Activated naive CD4-positive, alpha-beta T cell treated with anti-CD3 and anti-CD28 coated beads, Interleukin-2, amount 50 U/mL, for 24 hours (primary cell): ENCODE measurements at regions not wholly inside any gene's neighbourhood (a gene's known extent, or its start where the extent isn't known, plus 50 kb on each side); places are given as distances from the start of the nearest gene placed in this dataset.
A peak's percentile ranks its signal among the peaks of the same experiment; 100 is the strongest.

ENCODE experiments used
- H3K27ac Mint-ChIP-seq: one replicate; pipeline ENCODE4 v1.8.0; 2021; ENCODE audit warnings: mild to moderate bottlenecking, mixed read lengths
- H3K27me3 Mint-ChIP-seq: one replicate; pipeline ENCODE4 v1.8.0; 2021; ENCODE audit warnings: mixed read lengths
- H3K36me3 Mint-ChIP-seq: one replicate; pipeline ENCODE4 v1.8.0; 2021; ENCODE audit warnings: mixed read lengths
- H3K4me1 Mint-ChIP-seq: one replicate; pipeline ENCODE4 v1.8.0; 2021; ENCODE audit warnings: mixed read lengths
- H3K4me3 Mint-ChIP-seq: one replicate; pipeline ENCODE4 v1.8.0; 2021; ENCODE audit warnings: mild to moderate bottlenecking, mixed read lengths
- H3K9me3 Mint-ChIP-seq: one replicate; pipeline ENCODE4 v1.8.0; 2021; ENCODE audit warnings: mixed read lengths

GRCh38 chr9:109941771-109942170 lies 161.8 kb downstream of the PALM2AKAP2 start:
- Mint-ChIP-seq H3K4me1 (peaks cover 15% of the 10 kb centered on the region), H3K9me3 (no peaks in the 10 kb centered on the region), H3K27ac (no peak overlapping the region), H3K36me3 (no peaks in the 10 kb centered on the region), H3K27me3 (no peaks in the 10 kb centered on the region), H3K4me3 (no peak overlapping the region)

GRCh38 chr9:109945573-109945972 lies 165.6 kb downstream of the PALM2AKAP2 start:
- Mint-ChIP-seq H3K4me3 (no peak overlapping the region), H3K36me3 (no peaks in the 10 kb centered on the region), H3K9me3 (no peaks in the 10 kb centered on the region), H3K27ac (no peak overlapping the region), H3K4me1 (peaks cover 4% of the 10 kb centered on the region), H3K27me3 (no peaks in the 10 kb centered on the region)

- Mint-ChIP-seq H3K27me3 (no peaks in the 10 kb centered on the region), H3K27ac (no peak overlapping the region), H3K4me3 (no peak overlapping the region), H3K9me3 (no peaks in the 10 kb centered on the region), H3K36me3 (no peaks in the 10 kb centered on the region), H3K4me1 (peaks cover 22% of the 10 kb centered on the region)
These were observed 168.5 kb downstream of the PALM2AKAP2 start for GRCh38 chr9:109948453-109948852.

DNA sequence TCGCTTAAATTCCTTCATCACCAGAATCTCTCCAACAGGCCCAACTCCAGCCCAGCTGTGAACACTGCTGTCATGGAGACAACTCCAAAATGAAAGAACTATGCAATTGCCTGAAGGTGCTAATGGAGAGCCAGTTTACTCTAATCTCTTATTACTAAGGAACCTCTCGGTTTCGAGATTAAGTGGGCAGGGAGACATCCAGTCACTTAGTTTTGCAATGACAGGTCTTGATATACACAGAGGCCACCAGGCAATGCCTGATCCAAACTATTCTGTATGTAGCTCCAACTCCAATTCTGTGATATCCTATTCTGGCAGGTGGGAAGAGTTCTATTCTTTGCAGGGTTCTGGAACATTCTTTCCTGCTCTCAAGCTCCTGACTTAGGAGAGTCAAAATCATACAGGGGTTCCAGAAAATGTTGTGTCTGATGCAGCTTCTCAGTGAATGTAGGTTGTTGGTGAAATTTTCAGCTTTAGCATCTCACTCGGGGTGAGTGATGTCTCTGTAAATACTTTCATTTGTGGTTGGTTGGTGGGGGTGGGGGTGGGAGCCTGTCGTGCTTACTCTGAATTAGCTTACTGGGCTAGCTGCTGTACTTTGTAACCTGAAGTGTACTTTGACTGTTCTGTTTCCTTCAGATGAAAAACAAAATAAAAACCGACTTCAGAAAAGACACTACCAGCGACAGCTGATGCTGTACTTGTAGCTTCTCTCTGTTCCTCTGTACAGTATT lies 170.9 kb downstream of the PALM2AKAP2 start:
- peak overlapping the region; percentile 1 for H3K4me3 Mint-ChIP-seq
- no peak overlapping the region for H3K27ac Mint-ChIP-seq
- peaks cover 22% of the 10 kb centered on the region for H3K4me1 Mint-ChIP-seq
- no peaks in the 10 kb centered on the region for H3K27me3 Mint-ChIP-seq
- H3K36me3 Mint-ChIP-seq = no peaks in the 10 kb centered on the region
- no peaks in the 10 kb centered on the region for H3K9me3 Mint-ChIP-seq

DNA sequence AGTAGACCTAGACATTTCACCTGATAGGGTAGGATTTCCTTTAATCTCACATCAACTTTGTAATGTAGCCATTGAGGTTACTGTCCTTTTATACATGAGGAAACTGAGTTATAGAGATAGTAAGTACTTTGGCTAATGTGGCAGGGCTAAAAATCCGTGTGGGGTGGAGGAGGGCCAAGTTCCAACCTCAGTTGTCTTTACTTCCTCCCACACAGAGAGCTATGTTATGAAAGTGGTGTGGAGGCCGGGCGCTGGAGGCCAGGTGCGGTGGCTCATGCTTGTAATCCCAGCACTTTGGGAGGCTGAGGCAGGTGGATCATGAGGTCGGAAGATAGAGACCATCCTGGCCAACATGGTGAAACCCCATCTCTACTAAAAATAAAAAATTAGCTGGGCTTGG lies 173.3 kb downstream of the PALM2AKAP2 start:
- Mint-ChIP-seq H3K36me3 (no peaks in the 10 kb centered on the region), H3K4me3 (no peak overlapping the region), H3K9me3 (no peaks in the 10 kb centered on the region), H3K4me1 (peaks cover 26% of the 10 kb centered on the region), H3K27me3 (no peaks in the 10 kb centered on the region), H3K27ac (no peak overlapping the region)

- Mint-ChIP-seq H3K4me1 (peaks cover 26% of the 10 kb centered on the region), H3K27ac (no peak overlapping the region), H3K36me3 (no peaks in the 10 kb centered on the region), H3K27me3 (no peaks in the 10 kb centered on the region), H3K9me3 (no peaks in the 10 kb centered on the region), H3K4me3 (no peak overlapping the region)
These were observed 174.0 kb downstream of the PALM2AKAP2 start for GRCh38 chr9:109953813-109954497.

- Mint-ChIP-seq H3K27me3 (no peaks in the 10 kb centered on the region), H3K9me3 (no peaks in the 10 kb centered on the region), H3K36me3 (no peaks in the 10 kb centered on the region), H3K4me3 (no peak overlapping the region), H3K27ac (no peak overlapping the region), H3K4me1 (peaks cover 19% of the 10 kb centered on the region)
These were observed 176.9 kb downstream of the PALM2AKAP2 start for GRCh38 chr9:109956717-109957440.

DNA sequence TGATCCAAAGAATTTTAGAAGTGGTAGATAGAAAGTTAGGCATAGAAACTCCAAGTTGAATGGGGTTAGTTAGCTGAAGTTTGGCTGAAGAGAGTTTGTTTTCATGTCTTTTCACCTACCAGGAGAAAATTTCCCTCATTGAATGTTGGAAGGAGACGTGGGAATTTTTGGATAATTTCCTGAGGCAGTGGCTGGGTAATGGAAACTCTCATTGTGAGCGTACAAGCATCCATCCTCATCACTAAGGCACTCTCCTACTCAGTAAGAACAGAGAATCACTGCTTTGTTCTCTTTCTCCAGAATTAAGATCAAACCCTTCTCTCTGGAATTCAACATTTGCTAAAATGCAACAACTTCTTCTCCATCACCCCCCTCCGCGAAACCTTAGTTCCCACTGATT lies 179.7 kb downstream of the PALM2AKAP2 start:
- Mint-ChIP-seq H3K4me3 (no peak overlapping the region), H3K27me3 (no peaks in the 10 kb centered on the region), H3K27ac (no peak overlapping the region), H3K36me3 (no peaks in the 10 kb centered on the region), H3K9me3 (no peaks in the 10 kb centered on the region), H3K4me1 (peaks cover 30% of the 10 kb centered on the region)

- Mint-ChIP-seq H3K4me3 (no peak overlapping the region), H3K27me3 (no peaks in the 10 kb centered on the region), H3K36me3 (no peaks in the 10 kb centered on the region), H3K27ac (no peak overlapping the region), H3K4me1 (peaks cover 45% of the 10 kb centered on the region), H3K9me3 (no peaks in the 10 kb centered on the region)
These were observed 181.6 kb downstream of the PALM2AKAP2 start for GRCh38 chr9:109961626-109962025.

DNA sequence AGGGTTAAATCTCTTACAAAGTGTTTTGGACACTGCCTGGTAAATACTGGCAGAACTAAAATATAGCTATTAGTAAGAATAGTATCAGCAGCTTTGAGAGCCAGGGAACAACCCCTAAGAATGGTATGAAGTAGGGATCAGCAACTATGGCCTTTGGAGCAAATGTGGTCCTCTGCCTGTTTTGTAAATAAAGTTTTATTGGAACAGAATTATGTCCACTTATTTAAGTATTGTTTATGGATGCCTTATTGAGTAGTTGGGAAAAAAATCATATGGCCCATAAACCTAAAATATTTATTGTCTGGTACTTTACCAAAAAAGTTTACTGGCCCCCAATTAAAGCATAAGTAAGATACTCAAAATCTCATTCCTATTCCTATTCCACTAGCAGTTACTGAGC lies 182.2 kb downstream of the PALM2AKAP2 start:
- Mint-ChIP-seq H3K9me3 (no peaks in the 10 kb centered on the region), H3K4me3 (no peak overlapping the region), H3K4me1 (peaks cover 46% of the 10 kb centered on the region), H3K27ac (no peak overlapping the region), H3K36me3 (no peaks in the 10 kb centered on the region), H3K27me3 (no peaks in the 10 kb centered on the region)

GRCh38 chr9:109963079-109963478 lies 183.1 kb downstream of the PALM2AKAP2 start:
- Mint-ChIP-seq H3K4me3 (no peak overlapping the region), H3K9me3 (no peaks in the 10 kb centered on the region), H3K27me3 (no peaks in the 10 kb centered on the region), H3K27ac (no peak overlapping the region), H3K36me3 (no peaks in the 10 kb centered on the region), H3K4me1 (peaks cover 54% of the 10 kb centered on the region)

DNA sequence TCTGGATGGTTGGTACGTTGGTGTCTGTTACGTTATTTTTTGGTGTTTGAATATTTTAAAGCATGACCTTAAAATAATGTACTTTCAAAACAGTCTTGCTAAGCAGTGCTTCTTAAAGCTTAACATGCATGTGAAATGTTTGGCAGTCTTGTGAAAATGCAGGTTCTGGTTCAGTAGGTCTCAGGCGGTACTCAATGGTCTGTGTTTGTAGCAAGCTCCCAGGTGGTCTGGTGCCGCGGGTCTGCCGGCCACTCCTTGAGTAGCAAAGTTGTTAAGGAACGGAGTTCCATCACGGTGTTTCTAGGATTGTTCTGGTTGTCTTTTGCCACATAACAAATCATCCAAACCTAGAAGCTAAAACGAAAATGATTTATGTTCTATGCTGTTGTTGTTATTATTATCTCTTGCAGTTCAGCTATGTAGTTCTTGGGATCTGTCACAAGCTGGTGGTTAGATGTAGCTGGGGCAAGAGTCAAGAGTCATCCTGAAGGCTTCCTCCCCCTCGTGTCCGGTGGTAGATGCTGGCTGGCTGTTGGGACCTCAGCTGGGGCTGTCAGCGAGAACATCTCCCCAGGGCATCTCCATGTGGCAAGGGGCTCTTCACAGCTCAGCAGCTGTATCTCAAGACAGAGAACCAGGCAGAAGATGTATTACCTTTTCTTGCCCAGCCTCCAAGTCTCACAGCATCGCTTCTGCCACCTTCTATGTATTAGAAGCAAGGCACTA lies 186.8 kb downstream of the PALM2AKAP2 start:
- H3K4me3 Mint-ChIP-seq = no peak overlapping the region
- H3K9me3 Mint-ChIP-seq = no peaks in the 10 kb centered on the region
- no peaks in the 10 kb centered on the region for H3K27me3 Mint-ChIP-seq
- H3K36me3 Mint-ChIP-seq = no peaks in the 10 kb centered on the region
- H3K27ac Mint-ChIP-seq = no peak overlapping the region
- H3K4me1 Mint-ChIP-seq = peaks cover 72% of the 10 kb centered on the region

- Mint-ChIP-seq H3K9me3 (no peaks in the 10 kb centered on the region), H3K4me3 (peak overlapping the region; percentile 5), H3K4me1 (peaks cover 74% of the 10 kb centered on the region)
These were observed 187.9 kb downstream of the PALM2AKAP2 start for GRCh38 chr9:109967651-109968642.

DNA sequence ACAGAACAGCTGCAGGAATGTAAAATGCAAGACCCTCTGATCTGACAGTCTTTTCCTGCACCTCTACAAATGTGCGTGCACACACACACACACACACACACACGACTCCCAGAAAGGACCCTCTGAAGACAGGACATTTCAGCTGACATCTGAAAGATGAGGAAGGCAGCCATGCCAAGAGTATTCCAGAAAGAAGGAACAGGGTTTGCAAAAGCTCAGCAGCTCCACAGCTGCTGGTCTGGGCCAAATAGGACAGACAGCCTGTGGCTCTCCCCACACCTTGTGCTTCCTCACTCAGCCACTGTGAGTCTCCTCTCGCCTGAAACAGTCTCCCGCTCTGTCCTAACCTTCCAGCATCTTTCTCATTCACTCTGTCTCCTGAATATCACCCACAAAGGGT lies 189.0 kb downstream of the PALM2AKAP2 start:
- peak overlapping the region; percentile 16 for H3K4me3 Mint-ChIP-seq
- peaks cover 73% of the 10 kb centered on the region for H3K4me1 Mint-ChIP-seq
- H3K9me3 Mint-ChIP-seq = no peaks in the 10 kb centered on the region

More at GRCh38 chr9:109967651-109968642, 187.9 kb downstream of the PALM2AKAP2 start:
- Mint-ChIP-seq H3K36me3 (no peaks in the 10 kb centered on the region), H3K27me3 (no peaks in the 10 kb centered on the region), H3K27ac (peak overlapping the region; percentile 84)

More for the DNA sequence above, 189.0 kb downstream of the PALM2AKAP2 start:
- no peaks in the 10 kb centered on the region for H3K36me3 Mint-ChIP-seq
- peak overlapping the region; percentile 41 for H3K27ac Mint-ChIP-seq
- H3K27me3 Mint-ChIP-seq = no peaks in the 10 kb centered on the region
